Ureter (tissue), 1 donor: ENCODE measurements at regions not wholly inside any gene's neighbourhood (a gene's known extent, or its start where the extent isn't known, plus 50 kb on each side); places are given as distances from the start of the nearest gene placed in this dataset.

Source experiments
- DNase-seq: peaks from one replicate; pipeline ENCODE4 v3.0.0-alpha.2; 2020; ENCODE audit warnings: low spot score
- donor health status: DM: yes; HTN: yes; CAD: no.

DNA sequence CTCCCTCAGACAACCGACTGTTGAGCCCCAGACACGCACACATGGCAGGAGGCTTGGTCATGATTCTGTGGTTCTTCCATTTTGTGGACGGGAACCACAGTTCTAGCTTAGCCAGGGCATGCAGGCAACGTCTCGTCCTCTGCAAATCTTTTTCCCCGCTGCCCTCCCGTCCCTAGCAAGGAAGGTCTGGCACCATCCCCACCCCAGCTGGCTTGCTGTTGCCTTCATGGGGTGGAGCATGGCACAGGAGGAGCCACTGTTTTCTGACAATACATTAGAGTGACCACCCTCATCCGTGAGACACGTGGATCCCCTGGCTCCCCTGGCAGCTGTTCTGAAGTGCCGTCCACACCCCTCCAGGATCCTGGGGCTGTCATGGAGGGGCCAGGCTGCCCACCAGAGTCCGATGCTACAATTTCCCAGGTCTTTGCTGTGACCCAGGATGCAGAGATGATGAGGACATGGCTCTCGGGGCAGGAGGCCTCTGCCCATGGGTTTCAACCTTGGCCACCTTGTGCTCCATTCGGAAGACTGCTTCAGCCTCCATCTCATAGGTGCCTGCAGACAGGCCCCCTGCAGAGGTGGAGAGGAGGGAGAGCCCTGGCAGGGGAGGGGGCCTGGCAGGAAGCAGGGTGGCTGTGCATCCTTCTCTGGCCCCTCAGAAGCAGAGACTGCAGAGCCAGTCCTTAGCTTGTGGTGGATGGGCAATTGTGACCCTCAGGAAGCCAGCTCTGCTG, 233.6 kb downstream of the GLRX3 start:
- peak; percentile 26 for DNase-seq

DNA sequence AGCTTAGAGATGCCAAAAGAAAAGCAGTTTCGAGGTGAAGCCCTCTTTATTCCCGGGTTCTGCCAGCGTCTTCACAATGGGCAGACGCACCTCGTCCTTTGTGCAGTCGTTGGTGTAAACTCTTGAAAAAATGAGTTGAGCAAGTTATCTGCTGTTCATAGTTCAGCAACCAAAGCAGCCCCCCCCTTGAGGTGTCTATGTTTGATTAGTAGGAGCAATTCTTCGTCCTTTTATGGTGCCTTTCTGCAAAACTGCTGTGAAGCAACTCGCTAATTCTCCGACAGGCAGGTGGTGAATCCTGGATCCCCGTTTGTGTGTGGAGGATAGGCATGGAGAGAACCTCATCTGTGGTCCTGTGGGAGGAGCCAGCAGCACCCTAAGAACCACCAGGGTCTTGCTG, 234.5 kb downstream of the GLRX3 start:
- DNase-seq: no peak

DNA sequence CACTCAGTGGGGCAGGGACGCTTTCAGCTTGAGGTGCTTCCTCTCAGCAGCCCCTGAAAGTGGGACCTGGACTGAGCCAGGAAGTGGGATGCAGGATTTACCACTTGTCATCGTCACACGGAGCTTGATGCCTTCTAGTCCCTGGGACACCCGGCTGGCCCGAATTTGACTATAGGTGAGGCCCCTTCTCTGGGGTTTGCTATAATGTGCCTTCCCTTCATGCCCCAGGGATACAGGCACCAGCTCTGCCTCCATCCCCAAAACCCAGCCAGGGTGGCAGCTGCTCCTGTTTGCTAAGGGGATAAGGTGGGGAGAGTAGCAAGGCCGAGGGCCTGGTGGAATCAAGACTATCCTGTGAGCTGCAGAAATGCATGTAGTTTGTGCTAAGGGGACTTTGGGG, 235.0 kb downstream of the GLRX3 start:
- no peak for DNase-seq

DNA sequence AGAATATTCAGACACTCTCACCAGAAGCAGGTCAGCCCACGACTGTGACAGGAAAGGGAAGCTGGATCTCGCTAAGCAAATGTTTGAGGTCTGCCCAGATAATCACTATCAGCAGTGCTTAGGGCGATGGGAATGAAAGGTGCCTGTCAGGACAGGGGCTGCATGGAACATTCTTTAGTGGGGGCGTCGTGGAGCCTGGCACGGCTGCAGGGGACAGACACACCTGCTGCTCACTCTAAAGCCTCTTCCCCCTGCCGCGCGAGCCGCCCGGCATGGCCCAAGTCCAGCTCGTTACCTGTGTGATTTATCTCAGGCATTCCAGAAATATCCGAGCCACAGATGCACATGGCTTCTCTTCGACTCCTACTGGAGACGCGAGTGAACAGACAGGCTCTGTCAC, 235.5 kb downstream of the GLRX3 start:
- no peak for DNase-seq

DNA sequence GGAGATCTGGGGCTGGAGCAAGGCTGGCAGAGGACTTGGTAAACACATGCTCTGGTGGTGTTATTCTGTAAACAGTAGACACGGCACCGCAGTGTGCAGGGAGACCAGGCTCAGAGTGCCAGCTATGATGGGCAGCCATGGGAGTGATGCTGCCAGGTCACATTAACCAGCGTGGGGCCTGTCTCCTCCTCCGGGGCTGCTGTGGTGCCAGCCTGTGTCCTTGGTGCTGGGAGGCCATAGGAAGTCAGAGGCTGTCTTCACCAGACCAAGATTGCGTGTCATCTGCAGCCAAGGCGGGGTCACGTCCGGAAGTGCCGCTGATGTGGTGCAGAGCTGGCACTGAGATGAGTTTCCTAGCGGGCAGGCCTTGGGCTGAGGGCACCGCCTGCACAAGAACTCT, 236.0 kb downstream of the GLRX3 start:
- DNase-seq: no peak

DNA sequence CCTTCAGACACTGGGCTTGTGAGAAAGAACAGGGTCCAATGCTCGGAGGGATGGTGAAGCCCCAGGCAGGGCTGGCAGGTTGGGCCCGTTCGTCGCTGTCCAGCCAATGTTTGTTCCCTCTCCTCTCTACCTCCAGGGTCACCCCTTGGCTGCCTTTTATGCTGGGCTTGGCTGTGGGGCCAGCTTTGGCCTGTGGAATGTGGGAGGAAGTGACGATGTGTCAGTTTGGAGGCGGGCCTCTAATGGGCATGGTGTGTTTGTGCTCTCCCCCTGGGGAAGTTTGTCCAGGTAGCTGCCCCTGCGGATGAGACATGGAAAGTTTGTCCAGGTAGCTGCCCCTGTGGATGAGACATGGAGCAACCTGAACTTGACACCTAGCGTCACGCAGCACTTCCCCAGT, 236.7 kb downstream of the GLRX3 start:
- no peak for DNase-seq

DNA sequence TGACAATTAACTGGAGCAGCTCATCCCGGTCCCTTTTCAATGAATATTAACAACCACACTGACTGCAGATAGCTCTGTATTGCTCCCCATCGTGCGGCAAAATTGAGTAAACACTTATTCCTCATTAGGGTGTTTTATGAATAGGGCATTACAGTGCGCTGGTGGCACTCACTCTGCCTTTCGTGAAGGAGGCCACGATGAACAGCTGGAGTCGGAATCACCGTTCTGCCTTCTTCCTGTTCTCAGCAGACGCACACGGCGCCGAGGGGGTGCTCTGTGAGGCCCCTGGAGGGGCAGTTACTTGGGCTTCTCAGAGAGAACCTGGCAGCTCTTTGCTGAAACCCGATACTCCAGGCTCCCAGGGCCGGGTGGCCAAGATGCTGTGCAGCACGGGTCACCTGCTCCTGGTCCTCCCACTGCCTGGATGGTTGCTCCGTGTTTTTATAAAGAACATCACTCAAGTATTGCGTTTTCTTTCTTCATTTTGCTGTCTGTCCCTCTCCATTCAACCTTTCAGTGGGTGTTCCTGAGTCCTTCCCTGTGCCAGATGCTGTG, 241.9 kb downstream of the GLRX3 start:
- no peak for DNase-seq

DNA sequence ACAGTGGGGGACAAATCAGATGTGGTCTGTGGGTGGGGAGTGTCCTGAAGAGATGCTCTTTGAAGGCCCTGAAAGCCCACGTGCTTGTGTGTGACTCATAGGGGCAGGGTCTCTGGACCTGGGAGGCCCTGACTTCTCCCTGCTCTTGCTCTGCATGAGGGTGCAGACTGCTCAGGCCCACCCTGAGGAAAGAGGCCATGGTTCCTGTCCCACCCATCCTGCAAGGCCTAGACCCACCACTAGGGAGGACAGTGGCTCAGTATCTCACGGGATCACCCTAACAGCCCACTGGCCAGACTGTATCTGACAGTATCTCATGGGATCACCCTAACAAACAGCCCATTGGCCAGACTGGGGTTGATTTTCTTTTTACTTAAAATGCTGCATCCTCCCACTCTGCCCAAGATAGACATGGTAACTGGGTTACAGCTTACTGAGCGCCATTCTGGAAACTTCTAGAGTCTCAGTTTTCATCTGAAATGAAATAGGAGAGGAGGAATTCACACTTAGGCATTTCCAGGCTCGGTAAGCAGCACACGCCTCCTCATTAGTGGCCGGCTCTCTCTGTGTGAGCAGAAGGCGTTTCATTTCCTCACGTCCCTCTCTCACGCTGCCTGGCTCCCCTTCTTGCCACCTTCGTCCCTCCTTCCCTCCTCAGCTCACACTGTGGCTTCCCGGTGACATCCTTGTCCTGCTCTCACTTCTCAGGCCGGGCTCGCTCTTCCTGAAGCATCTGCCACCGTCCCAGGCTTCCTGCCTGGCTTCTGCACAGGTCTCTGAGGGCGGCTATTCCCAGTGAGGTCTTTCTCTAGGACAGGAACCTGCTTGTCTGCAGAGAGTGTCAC, 242.6 kb downstream of the GLRX3 start:
- no peak for DNase-seq

DNA sequence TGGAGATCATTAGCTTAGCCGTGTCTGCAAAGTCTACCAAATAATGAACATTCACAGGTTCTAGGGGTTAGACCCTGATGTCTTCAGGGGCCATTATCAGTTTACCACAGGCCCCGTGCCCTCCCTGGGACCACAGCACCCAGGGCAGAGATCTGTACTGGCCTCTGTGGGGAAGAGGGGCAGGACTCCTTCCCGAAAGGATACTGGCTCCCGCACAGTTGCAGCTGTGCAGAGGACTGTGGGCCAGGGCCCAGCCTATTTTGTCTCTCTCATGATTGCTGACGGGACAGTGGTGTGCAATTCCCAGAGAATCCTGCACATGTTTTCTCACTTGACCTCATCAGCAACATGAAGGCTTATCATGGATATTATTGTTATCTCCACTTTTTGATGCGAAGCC, 243.9 kb downstream of the GLRX3 start:
- DNase-seq: no peak

DNA sequence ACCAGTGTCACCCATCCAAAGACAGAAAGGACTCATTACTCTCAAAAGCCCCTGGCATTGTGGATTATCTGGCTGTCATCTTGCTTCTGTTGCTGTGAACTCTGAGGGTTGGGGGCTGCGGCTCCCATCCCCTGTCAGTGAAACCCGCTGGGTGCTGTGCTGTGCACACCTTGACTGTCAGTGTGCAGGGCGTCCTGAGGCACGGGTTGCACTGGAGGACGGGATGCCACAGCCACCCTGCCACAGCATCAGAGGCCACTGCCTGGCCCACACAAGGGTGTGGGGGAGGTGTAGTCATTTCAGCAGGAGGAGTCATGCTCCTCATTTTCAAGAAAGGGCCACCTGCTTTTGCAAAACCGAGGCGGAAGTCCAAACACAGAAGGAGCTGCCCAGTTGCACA, 245.8 kb downstream of the GLRX3 start:
- DNase-seq: no peak

DNA sequence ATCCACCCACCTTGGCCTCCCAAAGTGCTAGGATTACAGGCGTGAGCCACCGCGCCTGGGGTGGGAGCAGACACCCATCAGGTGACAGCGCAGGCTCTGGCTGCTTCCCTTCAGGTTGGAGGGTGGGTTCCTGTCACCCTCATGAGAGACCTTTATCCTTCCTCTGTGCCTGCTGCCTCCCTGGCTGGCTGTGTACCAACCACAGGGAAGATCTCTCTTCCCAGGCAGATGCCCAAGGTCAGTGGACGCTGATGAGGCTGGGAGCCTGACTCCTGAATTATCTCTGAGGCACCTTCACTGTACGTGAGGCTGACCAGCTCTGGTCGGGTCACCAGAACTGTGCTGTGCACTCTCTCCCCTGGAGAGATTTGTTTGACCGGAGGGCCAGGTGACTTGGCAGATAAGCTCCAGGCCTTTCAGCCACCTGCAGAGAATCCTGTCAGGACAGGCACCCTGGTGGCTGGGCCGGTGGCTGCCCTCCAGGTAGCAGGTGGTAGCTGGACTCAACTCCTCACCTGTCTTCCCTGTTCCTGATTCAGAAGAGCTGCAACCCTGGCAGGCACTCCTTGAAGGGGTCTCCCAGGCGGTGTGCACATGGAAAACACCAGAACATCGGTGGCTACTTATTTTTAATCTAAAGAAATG, 251.9 kb downstream of the GLRX3 start:
- no peak for DNase-seq

DNA sequence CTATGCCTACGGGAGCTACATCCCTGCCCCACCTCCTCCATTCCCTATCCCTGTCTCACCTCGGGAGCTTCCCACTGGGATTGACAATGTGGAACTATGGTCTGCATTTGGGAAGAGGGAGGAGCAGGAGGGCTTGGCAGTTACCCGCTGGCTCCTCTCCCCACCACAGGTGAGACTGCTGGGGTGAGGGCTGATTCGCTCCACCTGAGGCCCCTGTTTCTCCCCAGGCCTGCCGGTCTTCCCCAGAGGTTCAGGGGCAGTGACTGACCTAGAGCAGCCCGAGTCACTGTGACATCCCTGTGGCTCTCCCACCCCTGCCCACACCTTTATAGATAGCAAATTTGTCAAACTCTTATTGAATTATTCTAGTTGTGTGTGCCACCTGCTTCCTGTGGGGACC, 252.6 kb downstream of the GLRX3 start:
- DNase-seq: no peak

DNA sequence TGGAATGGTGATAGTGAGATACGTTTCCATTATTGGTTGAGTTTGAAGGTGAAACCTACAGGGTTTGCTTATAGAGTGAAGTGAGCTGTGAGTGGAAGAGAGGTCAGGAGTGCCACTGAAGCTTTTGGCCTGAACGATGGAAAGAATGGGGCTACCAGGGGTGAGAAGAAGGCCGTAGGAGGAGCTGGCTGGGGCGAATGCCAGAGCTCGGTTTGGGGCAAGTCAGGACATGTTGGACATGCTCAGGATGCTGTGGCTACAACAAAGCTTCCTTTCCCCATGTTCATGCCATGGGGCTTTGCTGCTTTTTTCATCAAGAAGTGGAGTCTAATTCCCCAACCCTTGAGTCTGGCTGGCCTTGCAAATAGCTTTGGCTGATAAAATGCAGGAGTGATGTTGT, 253.7 kb downstream of the GLRX3 start:
- no peak for DNase-seq

DNA sequence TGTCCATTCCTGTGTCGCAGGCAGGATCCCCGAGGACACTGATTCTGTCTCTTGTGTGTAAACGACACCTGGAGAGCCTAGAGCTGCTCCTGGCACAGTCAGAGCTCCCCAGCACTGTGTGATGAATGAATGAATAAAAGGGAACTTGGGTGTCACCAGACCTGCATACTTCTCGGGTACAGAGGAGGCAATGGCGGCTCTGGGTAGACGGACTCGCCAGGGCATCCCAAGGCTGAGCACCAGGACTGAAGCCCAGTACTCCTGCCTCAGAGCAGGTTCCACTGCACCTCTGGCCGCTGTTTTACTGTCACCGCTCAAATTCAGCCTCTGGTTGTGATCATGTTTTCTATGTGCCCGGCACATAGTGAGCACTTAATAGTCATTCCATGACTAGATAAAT, 255.8 kb downstream of the GLRX3 start:
- DNase-seq: no peak

DNA sequence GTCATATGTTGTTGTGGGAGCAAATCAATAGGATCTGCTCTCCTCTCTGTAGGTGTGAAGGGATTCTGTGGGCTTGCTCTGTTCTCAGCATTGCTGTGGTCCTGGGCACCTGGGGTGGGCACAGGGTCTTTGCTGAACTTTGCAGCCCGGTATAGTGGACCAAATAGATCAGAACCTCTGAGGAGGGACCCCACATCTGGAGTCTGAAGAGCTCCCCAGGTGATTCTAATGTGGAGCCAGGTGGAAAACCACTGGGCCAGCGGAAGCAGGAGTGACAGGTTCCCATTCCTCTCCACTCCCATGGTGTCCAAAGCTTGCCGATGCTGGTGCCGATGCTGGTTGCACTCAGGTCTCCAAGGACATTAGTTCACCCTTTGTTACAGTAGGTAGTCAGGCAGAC, 257.2 kb downstream of the GLRX3 start:
- DNase-seq: no peak

DNA sequence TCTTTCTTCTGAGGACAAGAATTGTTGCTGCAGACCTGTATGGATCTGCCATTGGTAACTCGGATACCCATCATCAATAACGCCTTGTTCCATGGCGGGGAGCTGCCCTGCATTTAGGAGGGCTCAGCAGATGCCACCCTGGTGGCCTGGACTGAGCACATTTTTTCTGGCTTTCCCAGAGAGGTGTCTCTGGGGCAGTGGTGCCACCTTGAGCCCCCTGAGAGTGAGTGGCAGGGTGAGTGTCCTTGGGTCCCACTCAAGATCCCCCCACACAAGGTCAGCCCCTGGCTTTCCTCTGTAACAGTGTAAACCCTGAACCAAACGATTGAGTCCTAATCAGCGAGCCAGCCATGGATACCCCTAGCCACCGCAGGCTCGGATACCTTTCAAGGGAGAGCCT, 258.6 kb downstream of the GLRX3 start:
- no peak for DNase-seq

DNA sequence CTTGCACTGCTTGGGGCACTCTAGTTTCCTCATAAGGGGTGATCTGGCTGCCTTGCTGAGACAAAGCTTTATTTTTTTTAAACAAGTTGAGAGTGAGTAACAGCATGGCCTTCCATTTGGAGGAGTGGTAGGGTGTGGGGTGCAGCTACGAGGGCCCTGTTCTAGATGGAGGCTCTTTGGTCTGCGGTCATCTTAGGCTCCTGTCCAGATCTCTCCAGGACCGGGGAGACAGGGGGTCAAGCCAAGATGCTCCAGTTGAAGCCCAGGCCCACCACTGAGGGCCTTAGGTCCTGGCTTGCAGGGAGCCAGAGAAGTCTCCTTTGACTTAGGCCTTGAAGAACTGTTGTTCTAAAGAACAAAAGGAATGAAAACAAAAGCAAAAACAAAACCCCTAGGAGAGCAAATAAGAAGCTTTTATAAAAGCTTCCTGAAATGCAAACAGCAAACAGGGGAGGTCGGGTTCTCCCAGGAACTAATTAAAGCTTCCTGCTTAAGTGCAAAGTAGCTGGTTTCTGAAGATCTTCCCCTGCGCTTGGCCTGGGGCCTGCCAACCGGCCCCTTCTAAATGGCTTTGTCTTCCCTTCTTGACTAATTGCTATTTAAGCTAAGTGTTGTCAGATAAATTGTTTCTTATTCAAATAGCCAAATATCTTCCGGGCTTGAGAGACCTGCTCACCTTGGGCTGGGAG, 259.2 kb downstream of the GLRX3 start:
- no peak for DNase-seq

DNA sequence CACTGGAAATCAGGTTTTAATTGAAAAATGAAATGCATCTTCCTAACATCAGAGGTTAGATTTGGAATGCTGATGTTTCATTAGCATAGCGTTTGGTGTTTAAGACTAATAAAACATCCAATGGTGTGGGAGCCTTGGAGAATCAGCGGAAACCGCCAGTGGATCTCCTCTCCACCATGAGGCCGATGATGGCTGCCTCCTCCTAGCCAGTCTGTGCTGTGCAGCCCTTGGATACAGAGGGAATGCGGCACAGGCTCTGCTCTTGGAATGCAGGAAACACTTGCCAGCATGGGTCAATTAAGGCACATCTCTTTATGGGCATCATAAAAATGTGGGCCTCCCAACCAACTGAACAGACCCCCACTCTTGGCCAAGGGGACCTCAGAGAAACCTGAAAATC, 259.9 kb downstream of the GLRX3 start:
- DNase-seq: no peak

DNA sequence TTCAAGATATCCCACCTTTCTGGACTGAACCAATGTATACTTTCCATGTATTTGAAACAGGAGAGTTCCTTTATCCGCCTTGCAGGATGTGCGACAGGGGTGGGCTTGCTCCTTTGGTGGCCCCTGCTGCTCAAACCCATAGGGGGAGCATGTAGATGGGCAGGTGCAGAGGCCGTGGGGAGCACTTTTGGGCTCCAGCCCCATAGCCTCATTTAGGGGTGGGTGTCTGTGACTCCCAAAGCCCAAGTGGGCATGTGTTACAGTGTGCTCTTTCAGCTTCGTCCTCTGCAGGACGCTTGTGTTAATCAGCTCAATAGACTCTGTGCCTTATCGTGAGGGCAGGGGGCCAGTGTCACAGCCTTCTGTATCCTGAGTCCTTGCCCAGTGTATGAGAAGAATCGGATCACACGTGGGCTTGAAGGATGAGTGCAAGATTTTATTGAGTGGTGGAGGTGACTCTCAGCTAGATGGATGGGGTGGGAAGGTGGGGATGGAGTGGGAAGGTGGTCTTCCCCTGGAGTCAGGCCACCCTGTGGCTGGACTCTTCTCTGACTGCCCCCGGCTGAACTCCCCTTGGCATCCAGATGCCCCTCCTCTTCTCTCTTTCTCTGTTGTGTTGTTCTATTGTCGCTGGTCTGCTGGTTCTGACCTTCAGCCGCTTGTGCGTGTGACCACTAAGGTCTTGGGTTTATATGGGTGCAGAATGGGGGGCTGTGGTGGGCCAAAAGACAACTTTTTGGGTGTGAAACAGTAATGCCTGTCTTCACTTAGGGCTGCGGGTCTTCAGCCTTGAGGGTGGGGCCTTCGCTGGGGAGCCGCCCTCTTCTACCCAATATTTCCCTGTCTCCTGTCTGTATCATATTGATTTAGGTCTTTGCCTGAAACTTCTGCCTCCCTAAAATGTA, 262.2 kb downstream of the GLRX3 start:
- no peak for DNase-seq

DNA sequence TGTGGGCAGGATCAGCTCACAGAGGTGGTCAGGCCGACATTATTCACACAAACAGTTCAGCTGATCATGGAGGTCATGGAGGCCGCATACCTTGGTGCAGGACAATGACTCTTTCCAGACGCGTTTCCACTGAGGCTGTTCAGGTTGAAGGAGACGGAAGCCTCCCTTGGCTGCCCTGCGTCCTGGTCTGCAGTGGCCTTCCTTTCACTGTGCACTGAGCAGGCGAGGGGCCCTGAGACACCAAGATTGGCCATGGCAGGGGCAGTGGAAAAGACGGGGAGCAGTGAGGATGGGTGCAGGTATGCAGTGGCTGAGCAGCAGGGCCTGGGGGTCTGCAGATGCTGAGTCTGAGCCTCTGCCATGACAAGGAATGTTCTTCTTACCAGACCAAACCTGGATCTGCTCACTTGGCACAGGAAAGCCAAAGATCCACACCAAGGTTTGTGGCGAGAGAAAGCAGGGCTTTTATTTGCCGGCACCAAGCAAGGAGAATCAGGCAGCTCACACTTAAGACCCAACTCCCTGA, 263.3 kb downstream of the GLRX3 start:
- DNase-seq: no peak

DNA sequence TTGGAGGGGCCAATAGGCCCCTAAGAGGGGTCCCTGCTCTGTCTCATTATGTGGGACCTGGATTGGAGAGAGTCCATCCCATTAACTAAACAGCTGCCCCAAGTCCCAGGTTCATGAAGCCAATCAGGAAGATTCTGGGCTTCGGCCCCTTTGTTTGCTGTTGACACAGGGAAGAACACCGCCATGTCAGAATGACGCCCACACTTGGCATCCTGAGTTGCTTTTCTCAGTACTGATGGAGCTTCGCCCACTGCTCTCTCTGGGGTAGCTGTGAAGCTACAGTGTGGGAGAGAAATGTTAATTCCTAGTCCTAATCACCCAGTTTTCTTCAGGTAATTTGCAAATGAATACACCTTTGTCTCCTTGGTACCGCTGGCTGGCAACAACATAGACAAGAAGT, 264.7 kb downstream of the GLRX3 start:
- no peak for DNase-seq
